Astrocyte (in vitro differentiated cells and primary cell): ENCODE measurements at regions not wholly inside any gene's neighbourhood (a gene's known extent, or its start where the extent isn't known, plus 50 kb on each side); places are given as distances from the start of the nearest gene placed in this dataset.
A peak's percentile ranks its signal among the peaks of the same experiment; 100 is the strongest.

Experiments used
- DNase-seq: peaks from one replicate; pipeline ENCODE4 v3.0.0-alpha.2; 2010; ENCODE audit warnings: low read depth
- FAIRE-seq: peaks from 2 replicates; lab custom pipeline; 2011; peaks lifted over from hg19 to GRCh38; lab: Jason Lieb, UNC
- H2AFZ ChIP-seq: 2 replicates; pipeline ENCODE4 v1.6.0; 2012; ENCODE audit warnings: low read depth, low read length, inconsistent platforms
- H3K27ac ChIP-seq: 2 replicates; pipeline ENCODE4 v1.5.1; 2011; ENCODE audit warnings: low read depth, low read length, inconsistent platforms
- H3K27me3 ChIP-seq: 2 replicates; pipeline ENCODE4 v1.6.0; 2011; ENCODE audit warnings: low read length, inconsistent platforms; ENCODE audit not compliant: insufficient read depth
- H3K36me3 ChIP-seq: 2 replicates; pipeline ENCODE4 v1.5.1; 2011; ENCODE audit warnings: low read length, inconsistent platforms; ENCODE audit not compliant: insufficient read depth
- H3K4me1 ChIP-seq: 2 replicates; pipeline ENCODE4 v1.5.1; 2011; ENCODE audit warnings: low read length, inconsistent platforms; ENCODE audit not compliant: insufficient read depth
- H3K4me2 ChIP-seq: 2 replicates; pipeline ENCODE4 v1.6.0; 2012; ENCODE audit warnings: low read length, inconsistent platforms
- H3K4me3 ChIP-seq: 2 replicates; pipeline ENCODE4 v1.5.1; 2011; ENCODE audit warnings: low read depth, mild to moderate bottlenecking, low read length, inconsistent platforms; ENCODE audit not compliant: insufficient read depth
- H3K79me2 ChIP-seq: 2 replicates; pipeline ENCODE4 v1.6.0; 2012; ENCODE audit warnings: mild to moderate bottlenecking, low read length, inconsistent platforms; ENCODE audit not compliant: insufficient read depth
- H3K9ac ChIP-seq: 2 replicates; pipeline ENCODE4 v1.6.0; 2012; ENCODE audit warnings: mild to moderate bottlenecking, low read length, inconsistent platforms
- H3K9me3 ChIP-seq: 2 replicates; pipeline ENCODE4 v1.5.1; 2012; ENCODE audit warnings: low read depth, mild to moderate bottlenecking, low read length, inconsistent platforms; ENCODE audit not compliant: insufficient read depth
- H4K20me1 ChIP-seq: 2 replicates; pipeline ENCODE4 v1.6.0; 2012; ENCODE audit warnings: low read length, inconsistent platforms; ENCODE audit not compliant: insufficient read depth
- H3K27ac Mint-ChIP-seq: one replicate; pipeline ENCODE4 v1.8.0; 2021; ENCODE audit warnings: mild to moderate bottlenecking, mixed read lengths; ENCODE audit not compliant: unreplicated experiment
- H3K27me3 Mint-ChIP-seq: one replicate; pipeline ENCODE4 v1.8.0; 2021; ENCODE audit warnings: low read depth, mixed read lengths; ENCODE audit not compliant: unreplicated experiment
- H3K36me3 Mint-ChIP-seq: one replicate; pipeline ENCODE4 v1.8.0; 2021; ENCODE audit warnings: low read depth, mixed read lengths; ENCODE audit not compliant: unreplicated experiment
- H3K4me1 Mint-ChIP-seq: one replicate; pipeline ENCODE4 v1.8.0; 2021; ENCODE audit warnings: low read depth, mixed read lengths; ENCODE audit not compliant: unreplicated experiment
- H3K4me3 Mint-ChIP-seq: one replicate; pipeline ENCODE4 v1.8.0; 2021; ENCODE audit warnings: mild to moderate bottlenecking, moderate library complexity, mixed read lengths; ENCODE audit not compliant: unreplicated experiment
- H3K9me3 Mint-ChIP-seq: one replicate; pipeline ENCODE4 v1.8.0; 2021; ENCODE audit warnings: mild to moderate bottlenecking, mixed read lengths; ENCODE audit not compliant: unreplicated experiment
- EZH2 ChIP-seq: IDR thresholded peaks from 2 replicates; pipeline ENCODE4 v1.6.1; 2012; ENCODE audit warnings: mild to moderate bottlenecking, low read length, inconsistent platforms; ENCODE audit not compliant: insufficient read depth
- TF ChIP-seq, protein P1 (sequence below): IDR thresholded peaks from 2 replicates; pipeline ENCODE4 v1.5.1; 2011; ENCODE audit warnings: low read depth, mild to moderate bottlenecking, inconsistent platforms, low read length, moderate library complexity; ENCODE audit not compliant: insufficient read depth

- H3K4me3 Mint-ChIP-seq = no peak overlapping the region
- FAIRE-seq (no peak), DNase-seq (no peak)
- no peak overlapping the region for H3K27ac Mint-ChIP-seq
- TF ChIP-seq, protein P1, sequence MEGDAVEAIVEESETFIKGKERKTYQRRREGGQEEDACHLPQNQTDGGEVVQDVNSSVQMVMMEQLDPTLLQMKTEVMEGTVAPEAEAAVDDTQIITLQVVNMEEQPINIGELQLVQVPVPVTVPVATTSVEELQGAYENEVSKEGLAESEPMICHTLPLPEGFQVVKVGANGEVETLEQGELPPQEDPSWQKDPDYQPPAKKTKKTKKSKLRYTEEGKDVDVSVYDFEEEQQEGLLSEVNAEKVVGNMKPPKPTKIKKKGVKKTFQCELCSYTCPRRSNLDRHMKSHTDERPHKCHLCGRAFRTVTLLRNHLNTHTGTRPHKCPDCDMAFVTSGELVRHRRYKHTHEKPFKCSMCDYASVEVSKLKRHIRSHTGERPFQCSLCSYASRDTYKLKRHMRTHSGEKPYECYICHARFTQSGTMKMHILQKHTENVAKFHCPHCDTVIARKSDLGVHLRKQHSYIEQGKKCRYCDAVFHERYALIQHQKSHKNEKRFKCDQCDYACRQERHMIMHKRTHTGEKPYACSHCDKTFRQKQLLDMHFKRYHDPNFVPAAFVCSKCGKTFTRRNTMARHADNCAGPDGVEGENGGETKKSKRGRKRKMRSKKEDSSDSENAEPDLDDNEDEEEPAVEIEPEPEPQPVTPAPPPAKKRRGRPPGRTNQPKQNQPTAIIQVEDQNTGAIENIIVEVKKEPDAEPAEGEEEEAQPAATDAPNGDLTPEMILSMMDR = no peak
- TF ChIP-seq EZH2 = no peak
- no peak overlapping the region for H3K27ac ChIP-seq
- H3K27me3 ChIP-seq = no peaks in the 10 kb centered on the region
- H3K9me3 Mint-ChIP-seq = no peaks in the 10 kb centered on the region
- no peak overlapping the region for H3K4me2 ChIP-seq
- H3K9ac ChIP-seq = no peak overlapping the region
- H2AFZ ChIP-seq = no peak overlapping the region
- peaks cover 3% of the 10 kb centered on the region for H3K4me1 Mint-ChIP-seq
- peaks cover 27% of the 10 kb centered on the region for H3K36me3 Mint-ChIP-seq
- H3K27me3 Mint-ChIP-seq = no peaks in the 10 kb centered on the region
- no peaks in the 10 kb centered on the region for H3K4me1 ChIP-seq
- peaks cover 9% of the 10 kb centered on the region for H3K36me3 ChIP-seq
- H4K20me1 ChIP-seq = peaks cover 4% of the 10 kb centered on the region
- no peaks in the 10 kb centered on the region for H3K9me3 ChIP-seq
- H3K4me3 ChIP-seq = no peak overlapping the region
- peaks cover 5% of the 10 kb centered on the region for H3K79me2 ChIP-seq
Measured at GRCh38 chr1:77627978-77628570, 54.4 kb downstream of the ZZZ3 start.

DNA sequence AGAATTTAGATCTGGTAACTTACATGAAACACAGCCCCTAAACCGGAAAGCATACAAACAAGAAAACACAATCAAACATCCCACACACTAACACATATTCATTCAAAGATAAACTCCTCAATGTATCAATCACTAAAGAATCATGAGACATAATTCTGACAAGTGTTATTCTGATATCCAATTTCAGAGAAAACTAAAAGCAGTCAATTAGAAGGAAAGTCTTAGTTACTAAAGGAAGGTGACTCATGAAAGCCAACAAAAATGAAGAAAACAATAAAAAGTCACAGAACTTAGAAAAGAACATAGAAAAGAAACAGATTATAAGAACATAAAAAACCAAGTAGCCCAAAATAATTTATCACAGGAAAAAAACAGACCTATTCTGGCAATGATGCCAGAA, 57.2 kb downstream of the ZZZ3 start:
- Mint-ChIP-seq H3K4me1 (peaks cover 6% of the 10 kb centered on the region), H3K36me3 (peaks cover 31% of the 10 kb centered on the region), H3K4me3 (peak overlapping the region; percentile 4), H3K27ac (no peak overlapping the region), H3K9me3 (no peaks in the 10 kb centered on the region), H3K27me3 (no peaks in the 10 kb centered on the region)
- H2AFZ ChIP-seq = no peak overlapping the region
- H3K4me2 ChIP-seq = no peak overlapping the region
- H3K4me1 ChIP-seq = no peaks in the 10 kb centered on the region
- H3K27me3 ChIP-seq = no peaks in the 10 kb centered on the region
- DNase-seq = no peak
- peaks cover 6% of the 10 kb centered on the region for H4K20me1 ChIP-seq
- no peak overlapping the region for H3K9ac ChIP-seq
- no peak overlapping the region for H3K4me3 ChIP-seq
- no peaks in the 10 kb centered on the region for H3K79me2 ChIP-seq
- H3K9me3 ChIP-seq = no peaks in the 10 kb centered on the region
- H3K27ac ChIP-seq = no peak overlapping the region
- peaks cover 6% of the 10 kb centered on the region for H3K36me3 ChIP-seq
- peak; percentile 69 for FAIRE-seq
- TF ChIP-seq, protein P1 = no peak

DNA sequence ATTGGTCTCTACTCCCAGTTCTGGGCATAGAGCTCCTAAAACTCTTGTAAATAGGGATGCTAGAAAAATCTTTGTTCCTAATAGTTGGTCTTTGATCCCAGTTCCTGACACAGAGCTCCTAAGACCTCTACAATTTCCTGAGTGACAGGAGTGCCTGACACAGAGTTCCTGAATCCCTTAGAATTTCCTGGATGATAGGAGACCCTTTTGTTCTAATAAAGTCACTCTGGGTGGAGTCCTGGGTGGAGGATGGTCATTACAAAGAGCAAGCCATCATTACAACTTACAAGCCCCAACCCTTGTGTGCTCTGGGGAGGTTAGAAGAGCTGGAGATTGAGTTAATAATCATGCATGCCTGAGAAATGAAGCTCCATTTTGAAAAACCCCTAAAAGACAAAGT, 58.4 kb downstream of the ZZZ3 start:
- no peaks in the 10 kb centered on the region for H3K27me3 Mint-ChIP-seq
- peaks cover 6% of the 10 kb centered on the region for H3K36me3 ChIP-seq
- H3K79me2 ChIP-seq = no peaks in the 10 kb centered on the region
- no peak overlapping the region for H3K27ac ChIP-seq
- peaks cover 7% of the 10 kb centered on the region for H4K20me1 ChIP-seq
- no peak overlapping the region for H3K4me3 Mint-ChIP-seq
- peaks cover 24% of the 10 kb centered on the region for H3K36me3 Mint-ChIP-seq
- H3K4me2 ChIP-seq = no peak overlapping the region
- no peak for FAIRE-seq
- TF ChIP-seq EZH2 = no peak
- TF ChIP-seq, protein P1 = no peak
- no peak for DNase-seq
- no peak overlapping the region for H3K4me3 ChIP-seq
- no peaks in the 10 kb centered on the region for H3K27me3 ChIP-seq
- no peak overlapping the region for H3K27ac Mint-ChIP-seq
- no peaks in the 10 kb centered on the region for H3K9me3 ChIP-seq
- H3K9ac ChIP-seq = no peak overlapping the region
- H3K4me1 Mint-ChIP-seq = peaks cover 6% of the 10 kb centered on the region
- H3K9me3 Mint-ChIP-seq = no peaks in the 10 kb centered on the region
- H3K4me1 ChIP-seq = no peaks in the 10 kb centered on the region
- H2AFZ ChIP-seq = no peak overlapping the region
